K562 (cell line): ENCODE measurements at regions not wholly inside any gene's neighbourhood (a gene's known extent, or its start where the extent isn't known, plus 50 kb on each side); places are given as distances from the start of the nearest gene placed in this dataset.

Source experiments
- ATAC-seq: fragments of 200-7000 bp; cut with Tn5 transposase; 3 replicates; pipeline ENCODE4 v1.9.1; 2020; ENCODE audit warnings: moderate library complexity
- BruUV-seq: library from RNA; stranded (reverse); fragments of 400-500 nt; replicated peaks from 2 replicates; lab custom pipeline; 2021; lab: Mats Ljungman, UMichigan
- CTCF ChIA-PET: fragments of 300-600 bp; formaldehyde crosslinking; extraction: SDS; loops from one replicate; lab custom pipeline; 2021; ENCODE audit warnings: low intra/inter-chr PET ratio; lab: Yijun Ruan, JAX
- POLR2A ChIA-PET: fragments of 300-600, 350-650 bp; sonication (Branson Sonifier 250); formaldehyde crosslinking; extraction: SDS; loops from one replicate; lab custom pipeline; 2021; ENCODE audit warnings: antibody characterized with exemption, inconsistent platforms; lab: Yijun Ruan, JAX
- DNase-seq, 4 experiments: peaks; one replicate each; pipeline versions ENCODE4 v3.0.0 to v3.0.0-alpha.2; 2011 to 2018; ENCODE audit warnings: low spot score in 3 of 4, mixed read lengths in 3 of 4; ENCODE audit errors: extremely low read depth in 1 of 4
- FAIRE-seq: peaks from 2 replicates; lab custom pipeline; 2011; peaks lifted over from hg19 to GRCh38; lab: Jason Lieb, UNC
- H2AFZ ChIP-seq: 2 replicates; pipeline ENCODE4 v1.6.0; 2011; ENCODE audit warnings: low read depth, low read length, control low read depth, inconsistent platforms
- H3K27ac ChIP-seq: fragments of 200-600 bp; 3 replicates; pipeline ENCODE4 v1.8.0; 2011; ENCODE audit warnings: low read depth, mild to moderate bottlenecking, control low read depth, inconsistent platforms, low read length, moderate library complexity, mixed read lengths; ENCODE audit errors: extremely low read depth
- H3K27me3 ChIP-seq, 2 experiments: fragments of 300-600 bp in 1 of 2; 2 replicates in 1 of 2; 3 replicates in 1 of 2; pipeline versions ENCODE4 v1.6.0 to v1.8.0; 2011; ENCODE audit warnings: inconsistent platforms in 2 of 2, low read length in 2 of 2, mild to moderate bottlenecking in 1 of 2, mixed read lengths in 1 of 2, moderate library complexity in 1 of 2; ENCODE audit not compliant: control insufficient read depth in 2 of 2, insufficient read depth in 2 of 2
- H3K36me3 ChIP-seq: fragments of 300-600 bp; 3 replicates; pipeline ENCODE4 v1.8.0; 2011; ENCODE audit warnings: mild to moderate bottlenecking, low read length, inconsistent platforms; ENCODE audit not compliant: control insufficient read depth, insufficient read depth
- H3K4me1 ChIP-seq, 2 experiments: fragments of 200-600 bp in 1 of 2; replicated peaks in 1 of 2; 2 replicates in 1 of 2; 3 replicates in 1 of 2; pipeline versions ENCODE4 v1.5.1 to v1.8.0; 2011; ENCODE audit warnings: inconsistent platforms in 2 of 2, low read length in 2 of 2, mild to moderate bottlenecking in 1 of 2, mixed read lengths in 1 of 2, moderate library complexity in 1 of 2; ENCODE audit not compliant: control insufficient read depth in 2 of 2, insufficient read depth in 2 of 2
- H3K4me2 ChIP-seq: 2 replicates; pipeline ENCODE4 v1.6.1; 2011; ENCODE audit warnings: low read length, control low read depth, inconsistent platforms, mixed read lengths; ENCODE audit not compliant: insufficient read depth
- H3K4me3 ChIP-seq: fragments of 200-600 bp; sonication (generic), shearing (Covaris generic); 2 replicates; pipeline ENCODE4 v1.5.1; 2016; ENCODE audit warnings: control low read depth, inconsistent platforms
- H3K79me2 ChIP-seq: fragments of 200-600 bp; 3 replicates; pipeline ENCODE4 v1.8.0; 2011; ENCODE audit warnings: low read length, inconsistent platforms; ENCODE audit not compliant: control insufficient read depth, insufficient read depth
- H3K9ac ChIP-seq, 2 experiments: 2 replicates each; pipeline versions ENCODE4 v1.6.0 to v1.6.1; 2011; ENCODE audit warnings: low read depth in 2 of 2, low read length in 2 of 2, control low read depth in 1 of 2, inconsistent platforms in 1 of 2, mild to moderate bottlenecking in 1 of 2, mixed read lengths in 1 of 2; ENCODE audit not compliant: insufficient read depth in 1 of 2
- H3K9me1 ChIP-seq: one replicate; pipeline ENCODE4 v1.6.0; 2011; ENCODE audit warnings: inconsistent platforms, mild to moderate bottlenecking, low read length, moderate library complexity; ENCODE audit not compliant: control insufficient read depth, insufficient read depth
- H3K9me3 ChIP-seq: replicated peaks from 2 replicates; pipeline ENCODE4 v1.5.1; 2011; ENCODE audit warnings: low read depth, low read length, inconsistent platforms; ENCODE audit not compliant: control insufficient read depth, insufficient read depth
- H4K20me1 ChIP-seq: replicated peaks from 2 replicates; pipeline ENCODE4 v1.6.1; 2011; ENCODE audit warnings: low read length, inconsistent platforms, mixed read lengths; ENCODE audit not compliant: control insufficient read depth, insufficient read depth
- ARID3A ChIP-seq: IDR thresholded peaks from 2 replicates; pipeline ENCODE4 v1.6.1; 2012; ENCODE audit warnings: low read depth, low read length, improper control_type of control experiment, borderline replicate concordance
- C11orf30 ChIP-seq: fragments of 450-650 bp; IDR thresholded peaks from 2 replicates; pipeline ENCODE4 v1.6.1; 2016; ENCODE audit warnings: low read depth, mild to moderate bottlenecking
- MAFF ChIP-seq: IDR thresholded peaks from 2 replicates; pipeline ENCODE4 v1.6.1; 2012; ENCODE audit warnings: low read length, improper control_type of control experiment
- MAFG ChIP-seq: fragments of 450-650 bp; conservative IDR thresholded peaks from 2 replicates; pipeline ENCODE4 v1.6.1; 2016; ENCODE audit warnings: missing genetic modification characterization, missing compliant biosample characterization
- MAFK ChIP-seq: IDR thresholded peaks from 2 replicates; pipeline ENCODE4 v1.6.1; 2011; ENCODE audit warnings: low read length, improper control_type of control experiment
- SIRT6 ChIP-seq: IDR thresholded peaks from one replicate; pipeline ENCODE4 v1.6.1; 2012; ENCODE audit warnings: low read depth, mild to moderate bottlenecking, control low read depth, inconsistent platforms, low read length, moderate library complexity
- SMARCA4 ChIP-seq: fragments of 450-650 bp; IDR thresholded peaks from 2 replicates; pipeline ENCODE4 v1.6.1; 2016
- SMARCC2 ChIP-seq: fragments of 450-650 bp; IDR thresholded peaks from 2 replicates; pipeline ENCODE4 v1.6.1; 2017; ENCODE audit warnings: antibody characterized with exemption, moderate library complexity, mild to moderate bottlenecking, low read depth
- ZNF316 ChIP-seq: fragments of 450-650 bp; IDR thresholded peaks from 2 replicates; pipeline ENCODE4 v1.6.1; 2016
- whole genome bisulfite sequencing: fragments of 100-300 bp; shearing (Covaris generic); methylation state at CpG from one replicate; pipeline ENCODE4 v1.1.6; 2016; ENCODE audit warnings: low coverage, mixed read lengths; ENCODE audit not compliant: insufficient coverage; ENCODE audit errors: missing lambda C conversion rate; 5-methylcytosine and 5-hydroxymethylcytosine counted together
- in situ Hi-C: fragments of 300-500 bp; cut with MboI; formaldehyde crosslinking; loops from 4 replicates; pipeline ENCODE4 v1.15.0; 2018; ENCODE audit warnings: inconsistent platforms, mixed read lengths
- intact Hi-C: fragments of 100-400 bp; cut with micrococcal nuclease; formaldehyde crosslinking; loops from 2 replicates; pipeline ENCODE4 v1.14.2; 2022
- TF ChIP-seq, protein P1 (sequence below): fragments of 450-650 bp; formaldehyde crosslinking; conservative IDR thresholded peaks from 2 replicates; pipeline ENCODE4 v1.4.0; 2022; ENCODE audit warnings: mild to moderate bottlenecking, missing genetic modification characterization

DNA sequence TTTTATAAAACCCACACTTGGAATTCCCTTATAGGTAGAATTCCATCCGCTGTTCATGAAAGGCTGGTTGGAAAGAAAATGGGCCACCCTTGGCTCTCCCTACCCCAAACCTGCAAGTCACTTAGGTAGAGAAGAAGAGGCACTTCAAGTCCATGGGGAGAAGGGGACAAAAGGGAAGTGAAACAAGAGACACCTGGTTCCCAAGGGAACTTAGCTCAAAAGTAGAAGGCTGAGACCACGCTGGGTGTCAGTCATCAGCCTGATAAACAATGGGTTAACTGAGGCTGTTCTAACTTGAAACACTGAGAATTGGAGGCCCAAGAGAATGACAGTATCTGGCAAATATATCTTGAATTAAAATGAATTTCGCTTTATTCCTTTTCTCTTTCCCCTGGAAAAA is 330.8 kb upstream of the NFE2L3 start:
- Histone ChIP-seq H3K4me3 (no peak overlapping the region), H3K27ac (no peak overlapping the region), H3K79me2 (no peaks in the 10 kb centered on the region), H3K9me1 (no peaks in the 10 kb centered on the region), H3K9me3 (no peaks in the 10 kb centered on the region), H3K9ac (no peak overlapping the region), H3K4me1 (no peaks in the 10 kb centered on the region), H2AFZ (no peak overlapping the region), H3K4me2 (no peak overlapping the region), H3K27me3 (peaks cover 0 to 4% of the 10 kb centered on the region in 2 experiments; a peak in 1 of 5 replicates), H4K20me1 (no peaks in the 10 kb centered on the region), H3K36me3 (no peaks in the 10 kb centered on the region)
- no peak for TF ChIP-seq SMARCC2
- TF ChIP-seq SIRT6 = no peak
- TF ChIP-seq ARID3A = no peak
- no peak for DNase-seq
- no TSS peak for BruUV-seq
- ATAC-seq = no peak
- FAIRE-seq = peak; percentile 55
- ChIA-PET CTCF (interaction anchor here (1.4 kb wide), 1 partner anchor 34 kb away, joined by 3 read pairs; no protein-coding TSS in a partner anchor), POLR2A (no interaction called here)
- intact Hi-C loops = no loop called here
- in situ Hi-C loops = no loop called here
- WGBS = 0% methylated on average over 3 of the region's 3 CpGs

- Histone ChIP-seq H3K27me3 (peaks cover 0 to 4% of the 10 kb centered on the region in 2 experiments; a peak in 1 of 5 replicates), H3K9me1 (no peaks in the 10 kb centered on the region), H2AFZ (no peak overlapping the region), H3K9me3 (no peaks in the 10 kb centered on the region), H3K4me1 (no peaks in the 10 kb centered on the region), H3K4me3 (no peak overlapping the region), H4K20me1 (no peaks in the 10 kb centered on the region), H3K9ac (no peak overlapping the region), H3K27ac (no peak overlapping the region), H3K36me3 (no peaks in the 10 kb centered on the region), H3K4me2 (no peak overlapping the region), H3K79me2 (no peaks in the 10 kb centered on the region)
- TF ChIP-seq SMARCA4 = no peak
- TF ChIP-seq ZNF316 = peak; percentile 84
- peak; percentile 83 for TF ChIP-seq MAFG (tag)
- TF ChIP-seq, protein P1, sequence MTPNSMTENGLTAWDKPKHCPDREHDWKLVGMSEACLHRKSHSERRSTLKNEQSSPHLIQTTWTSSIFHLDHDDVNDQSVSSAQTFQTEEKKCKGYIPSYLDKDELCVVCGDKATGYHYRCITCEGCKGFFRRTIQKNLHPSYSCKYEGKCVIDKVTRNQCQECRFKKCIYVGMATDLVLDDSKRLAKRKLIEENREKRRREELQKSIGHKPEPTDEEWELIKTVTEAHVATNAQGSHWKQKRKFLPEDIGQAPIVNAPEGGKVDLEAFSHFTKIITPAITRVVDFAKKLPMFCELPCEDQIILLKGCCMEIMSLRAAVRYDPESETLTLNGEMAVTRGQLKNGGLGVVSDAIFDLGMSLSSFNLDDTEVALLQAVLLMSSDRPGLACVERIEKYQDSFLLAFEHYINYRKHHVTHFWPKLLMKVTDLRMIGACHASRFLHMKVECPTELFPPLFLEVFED (CRISPR knock-in tag) = no peak
- peak; percentile 80 for TF ChIP-seq MAFF
- TF ChIP-seq MAFK = peak; percentile 54
- peak; percentile 45; the same call in 1 of the 2 replicates for TF ChIP-seq C11orf30
- WGBS = 0% methylated on average over 4 of the region's 4 CpGs
- DNase-seq (no peak), ATAC-seq (no peak), FAIRE-seq (no peak)
- ChIA-PET POLR2A (no interaction called here), CTCF (no interaction called here)
- intact Hi-C loops = no loop called here
- in situ Hi-C loops = no loop called here
- BruUV-seq = no TSS peak
These were observed 329.2 kb upstream of the NFE2L3 start for GRCh38 chr7:25822823-25823222.
